ENCODE measurements at regions not wholly inside any gene's neighbourhood (a gene's known extent, or its start where the extent isn't known, plus 50 kb on each side); places are given as distances from the start of the nearest gene placed in this dataset.

DNA sequence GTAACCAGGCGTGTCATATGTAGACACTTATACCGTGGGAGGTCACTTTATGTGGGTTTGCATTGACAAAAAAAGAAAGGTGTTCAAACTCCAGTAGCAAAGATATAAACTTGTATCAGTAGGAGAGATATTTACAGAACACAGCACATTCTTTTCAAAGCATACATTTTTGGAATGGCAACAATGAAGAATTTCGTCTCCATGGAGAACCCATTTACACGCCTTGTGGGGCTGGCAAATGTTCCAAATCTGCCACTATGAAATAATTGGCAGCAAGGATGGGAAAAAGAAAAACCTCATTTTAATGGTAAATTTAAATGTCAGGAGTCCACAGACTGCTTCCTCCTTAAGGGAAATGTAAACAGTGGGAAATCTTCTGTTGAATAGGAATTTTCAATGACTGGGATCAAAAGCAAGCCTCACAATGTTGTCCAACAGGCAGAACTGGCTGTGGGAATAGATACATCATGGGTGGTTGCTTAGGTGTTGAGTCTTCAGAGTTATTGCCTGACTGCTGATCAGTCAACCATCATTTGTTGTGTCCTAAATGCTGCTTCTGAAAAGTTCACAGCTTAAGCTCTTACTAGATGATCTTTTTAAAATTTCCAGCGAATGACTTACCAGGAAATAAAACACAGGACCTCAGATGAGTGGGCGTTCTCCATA, 256.6 kb upstream of the SEMA3C start:
- TF ChIP-seq, protein P1, sequence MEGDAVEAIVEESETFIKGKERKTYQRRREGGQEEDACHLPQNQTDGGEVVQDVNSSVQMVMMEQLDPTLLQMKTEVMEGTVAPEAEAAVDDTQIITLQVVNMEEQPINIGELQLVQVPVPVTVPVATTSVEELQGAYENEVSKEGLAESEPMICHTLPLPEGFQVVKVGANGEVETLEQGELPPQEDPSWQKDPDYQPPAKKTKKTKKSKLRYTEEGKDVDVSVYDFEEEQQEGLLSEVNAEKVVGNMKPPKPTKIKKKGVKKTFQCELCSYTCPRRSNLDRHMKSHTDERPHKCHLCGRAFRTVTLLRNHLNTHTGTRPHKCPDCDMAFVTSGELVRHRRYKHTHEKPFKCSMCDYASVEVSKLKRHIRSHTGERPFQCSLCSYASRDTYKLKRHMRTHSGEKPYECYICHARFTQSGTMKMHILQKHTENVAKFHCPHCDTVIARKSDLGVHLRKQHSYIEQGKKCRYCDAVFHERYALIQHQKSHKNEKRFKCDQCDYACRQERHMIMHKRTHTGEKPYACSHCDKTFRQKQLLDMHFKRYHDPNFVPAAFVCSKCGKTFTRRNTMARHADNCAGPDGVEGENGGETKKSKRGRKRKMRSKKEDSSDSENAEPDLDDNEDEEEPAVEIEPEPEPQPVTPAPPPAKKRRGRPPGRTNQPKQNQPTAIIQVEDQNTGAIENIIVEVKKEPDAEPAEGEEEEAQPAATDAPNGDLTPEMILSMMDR (IDR thresholded peaks at IDR 0.05; ENCODE audit: low read depth, low read length, missing control alignments), result no peak
- in situ Hi-C loops (cut with HindIII; ENCODE audit: low sequenced_read_pairs), result no loop called here
- peak; percentile 64 for DNase-seq (ENCODE audit: low read depth)
- H3K4me3 ChIP-seq (ENCODE audit: low read depth, low read length), result no peak overlapping the region

DNA sequence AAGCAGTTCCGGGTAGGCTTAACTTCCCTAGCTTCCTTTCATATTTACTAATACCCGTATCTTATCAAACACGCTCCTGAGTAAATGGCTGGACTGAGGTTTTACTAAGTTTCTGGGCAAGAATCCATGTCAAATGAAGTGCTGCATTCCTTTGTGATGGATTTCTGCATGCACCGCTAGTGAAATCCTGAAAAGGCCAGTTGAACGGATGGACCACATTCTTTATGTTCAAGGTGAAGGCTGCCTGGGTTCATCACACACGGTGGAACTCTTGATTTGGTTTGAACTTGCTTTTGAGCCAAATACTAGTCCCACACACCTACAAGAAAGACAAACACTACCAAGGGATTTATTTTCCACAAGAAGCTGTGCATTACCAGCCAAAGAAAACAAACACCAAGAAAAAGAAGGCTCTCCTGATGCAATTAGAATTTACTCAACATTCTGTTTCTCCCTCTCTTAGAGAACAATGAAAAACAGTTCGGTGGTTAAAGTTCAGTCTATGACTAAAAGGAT, 255.0 kb upstream of the SEMA3C start:
- in situ Hi-C loops (cut with HindIII; ENCODE audit: low sequenced_read_pairs), result no loop called here
- DNase-seq (ENCODE audit: low read depth), result peak; percentile 97
- no peak overlapping the region for H3K4me3 ChIP-seq (ENCODE audit: low read depth, low read length)
- TF ChIP-seq, protein P1 (IDR thresholded peaks at IDR 0.05; ENCODE audit: low read depth, low read length, missing control alignments), result no peak

DNA sequence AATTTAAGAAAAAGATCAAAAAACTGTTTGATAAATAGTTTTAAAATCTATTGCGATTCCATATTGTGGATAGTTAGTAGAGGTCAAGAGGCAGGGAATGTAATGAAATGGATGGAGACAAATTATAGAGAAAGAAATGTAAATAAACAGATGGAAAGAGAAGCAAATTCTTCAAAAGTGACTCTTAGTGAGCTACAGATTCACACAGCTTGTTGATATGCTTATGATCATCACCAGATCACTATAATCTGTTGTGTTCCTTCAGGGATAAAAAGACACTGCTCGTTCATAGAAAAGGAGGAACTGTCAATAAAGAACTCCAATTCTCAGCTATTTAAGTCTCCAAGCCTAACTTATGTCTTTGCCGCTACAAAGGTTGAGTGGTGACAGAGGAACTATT, 251.4 kb upstream of the SEMA3C start:
- TF ChIP-seq, protein P1 (IDR thresholded peaks at IDR 0.05; ENCODE audit: low read depth, low read length, missing control alignments), result no peak
- DNase-seq (ENCODE audit: low read depth), result no peak
- in situ Hi-C loops (cut with HindIII; ENCODE audit: low sequenced_read_pairs), result no loop called here

DNA sequence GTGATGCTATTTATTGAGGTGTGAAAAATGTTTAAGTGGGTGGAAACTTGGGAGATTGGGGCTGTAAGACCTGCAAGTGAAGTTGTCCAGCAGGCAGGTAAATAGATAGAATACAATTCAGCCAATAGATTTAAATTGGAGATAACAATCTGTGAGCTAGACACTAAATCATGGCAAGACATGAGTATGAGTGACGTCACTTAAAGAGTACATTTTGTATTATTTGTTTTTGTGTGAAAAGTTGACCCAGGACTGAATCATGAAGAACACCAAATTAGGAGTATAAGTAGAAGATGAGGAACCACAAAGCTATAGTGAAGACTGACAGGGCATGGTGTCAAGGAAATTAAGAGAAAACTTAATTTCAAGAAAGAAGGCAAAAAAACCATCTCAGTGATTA, 249.1 kb upstream of the SEMA3C start:
- TF ChIP-seq, protein P1 (IDR thresholded peaks at IDR 0.05; ENCODE audit: low read depth, low read length, missing control alignments), result no peak
- DNase-seq (ENCODE audit: low read depth), result no peak
- in situ Hi-C loops (cut with HindIII; ENCODE audit: low sequenced_read_pairs), result no loop called here
- H3K4me3 ChIP-seq (ENCODE audit: low read depth, low read length), result no peak overlapping the region

More for the DNA sequence above, 251.4 kb upstream of the SEMA3C start:
- H3K4me3 ChIP-seq (ENCODE audit: low read depth, low read length), result no peak overlapping the region

DNA sequence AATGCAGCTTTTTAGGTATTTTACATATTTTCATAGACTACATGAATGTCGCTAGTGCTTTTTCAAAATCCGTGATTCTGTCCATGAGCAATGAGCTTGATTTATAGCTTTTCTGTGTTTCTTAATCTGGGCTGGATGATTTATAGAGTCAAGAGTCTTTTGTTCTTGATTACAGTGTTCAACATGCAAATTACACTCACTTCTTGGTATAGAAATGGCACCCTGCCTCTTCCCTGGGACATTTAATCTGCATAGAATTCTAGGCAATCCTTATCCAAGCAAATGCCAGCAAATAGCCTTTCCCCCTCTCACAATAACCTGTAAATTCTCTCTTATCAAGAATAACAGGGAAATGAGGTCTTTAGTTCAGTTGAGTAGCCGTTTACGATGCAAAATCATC, 246.2 kb upstream of the SEMA3C start:
- in situ Hi-C loops (cut with HindIII; ENCODE audit: low sequenced_read_pairs), result no loop called here
- TF ChIP-seq, protein P1 (IDR thresholded peaks at IDR 0.05; ENCODE audit: low read depth, low read length, missing control alignments), result no peak
- DNase-seq (ENCODE audit: low read depth), result no peak
- no peak overlapping the region for H3K4me3 ChIP-seq (ENCODE audit: low read depth, low read length)

DNA sequence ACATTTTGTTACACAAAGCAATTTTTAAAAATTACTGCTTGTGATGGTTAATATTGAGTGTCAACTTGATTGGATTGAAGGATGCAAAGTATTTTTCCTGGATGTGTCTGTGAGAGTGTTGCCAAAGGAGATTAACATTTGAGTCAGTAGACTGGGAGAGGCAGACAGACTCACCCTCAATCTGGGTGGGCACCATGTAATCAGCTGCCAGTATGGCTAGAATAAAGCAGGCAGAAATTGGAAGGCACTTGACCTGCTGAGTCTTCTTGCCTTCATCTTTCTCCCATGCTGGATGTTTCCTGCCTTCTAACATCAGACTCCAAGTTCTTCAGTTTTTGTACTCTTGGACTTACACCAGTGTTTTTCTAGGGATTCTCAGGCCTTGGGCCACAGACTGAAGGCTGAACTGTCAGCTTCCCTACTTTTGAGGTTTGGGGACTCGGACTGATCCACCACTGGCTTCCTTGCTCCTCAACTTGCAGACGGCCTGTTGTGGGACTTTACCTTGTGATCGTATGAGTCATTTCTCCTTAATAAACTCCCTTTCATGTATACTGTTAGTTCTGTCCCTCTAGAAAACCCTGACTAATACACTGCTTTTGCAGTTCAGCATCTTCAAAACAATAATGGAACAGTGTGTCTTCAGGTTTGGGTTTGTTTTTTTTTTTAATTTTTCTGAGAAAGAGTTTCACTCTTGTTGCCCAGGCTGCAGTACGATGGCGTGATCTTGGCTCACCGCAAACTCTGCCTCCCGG, 244.1 kb upstream of the SEMA3C start:
- H3K4me3 ChIP-seq (ENCODE audit: low read depth, low read length), result no peak overlapping the region
- TF ChIP-seq, protein P1 (IDR thresholded peaks at IDR 0.05; ENCODE audit: low read depth, low read length, missing control alignments), result no peak
- in situ Hi-C loops (cut with HindIII; ENCODE audit: low sequenced_read_pairs), result no loop called here
- no peak for DNase-seq (ENCODE audit: low read depth)

All from astrocyte of the cerebellum (primary cell).